ENCODE measurements at regions not wholly inside any gene's neighbourhood (a gene's known extent, or its start where the extent isn't known, plus 50 kb on each side); places are given as distances from the start of the nearest gene placed in this dataset.

GRCh38 chr18:71431689-71432088, 1112.5 kb downstream of the CBLN2 start:
- TF ChIP-seq EGR1 (IDR thresholded peaks at IDR 0.05) (no peak), TCF12 (IDR thresholded peaks at IDR 0.05; ENCODE audit: low read depth) (no peak), FOXM1 (IDR thresholded peaks at IDR 0.05; ENCODE audit: borderline replicate concordance, low read depth) (no peak), CEBPB (IDR thresholded peaks at IDR 0.05) (no peak), MAX (IDR thresholded peaks at IDR 0.05) (no peak), RAD21 (IDR thresholded peaks at IDR 0.05; ENCODE audit: low read depth) (no peak), YY1 (IDR thresholded peaks at IDR 0.05; ENCODE audit: low read depth) (no peak), ZBTB7A (IDR thresholded peaks at IDR 0.05; ENCODE audit: low read depth) (no peak), TAF1 (IDR thresholded peaks at IDR 0.05; ENCODE audit: low read depth) (no peak), CREB1 (IDR thresholded peaks at IDR 0.05; ENCODE audit: low read depth) (no peak), TEAD4 (IDR thresholded peaks at IDR 0.05) (no peak), EP300 (IDR thresholded peaks at IDR 0.05; ENCODE audit: borderline replicate concordance) (no peak), NFIC (IDR thresholded peaks at IDR 0.05) (no peak)
- TF ChIP-seq, protein P1, sequence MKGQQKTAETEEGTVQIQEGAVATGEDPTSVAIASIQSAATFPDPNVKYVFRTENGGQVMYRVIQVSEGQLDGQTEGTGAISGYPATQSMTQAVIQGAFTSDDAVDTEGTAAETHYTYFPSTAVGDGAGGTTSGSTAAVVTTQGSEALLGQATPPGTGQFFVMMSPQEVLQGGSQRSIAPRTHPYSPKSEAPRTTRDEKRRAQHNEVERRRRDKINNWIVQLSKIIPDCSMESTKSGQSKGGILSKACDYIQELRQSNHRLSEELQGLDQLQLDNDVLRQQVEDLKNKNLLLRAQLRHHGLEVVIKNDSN (IDR thresholded peaks at IDR 0.05): no peak
- TF ChIP-seq, protein P2, sequence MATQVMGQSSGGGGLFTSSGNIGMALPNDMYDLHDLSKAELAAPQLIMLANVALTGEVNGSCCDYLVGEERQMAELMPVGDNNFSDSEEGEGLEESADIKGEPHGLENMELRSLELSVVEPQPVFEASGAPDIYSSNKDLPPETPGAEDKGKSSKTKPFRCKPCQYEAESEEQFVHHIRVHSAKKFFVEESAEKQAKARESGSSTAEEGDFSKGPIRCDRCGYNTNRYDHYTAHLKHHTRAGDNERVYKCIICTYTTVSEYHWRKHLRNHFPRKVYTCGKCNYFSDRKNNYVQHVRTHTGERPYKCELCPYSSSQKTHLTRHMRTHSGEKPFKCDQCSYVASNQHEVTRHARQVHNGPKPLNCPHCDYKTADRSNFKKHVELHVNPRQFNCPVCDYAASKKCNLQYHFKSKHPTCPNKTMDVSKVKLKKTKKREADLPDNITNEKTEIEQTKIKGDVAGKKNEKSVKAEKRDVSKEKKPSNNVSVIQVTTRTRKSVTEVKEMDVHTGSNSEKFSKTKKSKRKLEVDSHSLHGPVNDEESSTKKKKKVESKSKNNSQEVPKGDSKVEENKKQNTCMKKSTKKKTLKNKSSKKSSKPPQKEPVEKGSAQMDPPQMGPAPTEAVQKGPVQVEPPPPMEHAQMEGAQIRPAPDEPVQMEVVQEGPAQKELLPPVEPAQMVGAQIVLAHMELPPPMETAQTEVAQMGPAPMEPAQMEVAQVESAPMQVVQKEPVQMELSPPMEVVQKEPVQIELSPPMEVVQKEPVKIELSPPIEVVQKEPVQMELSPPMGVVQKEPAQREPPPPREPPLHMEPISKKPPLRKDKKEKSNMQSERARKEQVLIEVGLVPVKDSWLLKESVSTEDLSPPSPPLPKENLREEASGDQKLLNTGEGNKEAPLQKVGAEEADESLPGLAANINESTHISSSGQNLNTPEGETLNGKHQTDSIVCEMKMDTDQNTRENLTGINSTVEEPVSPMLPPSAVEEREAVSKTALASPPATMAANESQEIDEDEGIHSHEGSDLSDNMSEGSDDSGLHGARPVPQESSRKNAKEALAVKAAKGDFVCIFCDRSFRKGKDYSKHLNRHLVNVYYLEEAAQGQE (IDR thresholded peaks at IDR 0.05; ENCODE audit: low read depth): no peak

DNA sequence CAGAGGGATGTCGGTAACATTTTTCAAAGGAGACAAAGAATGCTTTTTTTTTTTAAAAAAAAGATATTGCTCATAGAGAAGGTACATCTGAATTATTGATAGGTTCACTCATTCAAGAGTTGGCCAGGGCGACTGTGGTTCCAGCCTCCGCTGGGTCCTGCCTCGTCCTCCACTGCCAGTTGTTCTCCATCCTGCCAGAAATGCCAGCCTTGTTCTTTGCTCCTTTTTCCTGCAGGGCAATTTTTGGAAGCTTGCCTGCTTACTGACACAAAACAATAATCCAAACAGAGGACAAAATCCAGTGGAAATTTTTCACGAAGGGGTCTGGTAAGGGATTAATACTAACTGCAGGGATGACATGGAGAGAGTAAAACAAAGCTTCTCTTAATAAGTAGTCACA, 1113.0 kb downstream of the CBLN2 start:
- TF ChIP-seq EGR1 (IDR thresholded peaks at IDR 0.05) (no peak), TAF1 (IDR thresholded peaks at IDR 0.05; ENCODE audit: low read depth) (no peak), CREB1 (IDR thresholded peaks at IDR 0.05; ENCODE audit: low read depth) (no peak), ZBTB7A (IDR thresholded peaks at IDR 0.05; ENCODE audit: low read depth) (no peak), YY1 (IDR thresholded peaks at IDR 0.05; ENCODE audit: low read depth) (no peak), NFIC (IDR thresholded peaks at IDR 0.05) (no peak), MAX (IDR thresholded peaks at IDR 0.05) (no peak), TCF12 (IDR thresholded peaks at IDR 0.05; ENCODE audit: low read depth) (no peak), CEBPB (IDR thresholded peaks at IDR 0.05) (no peak), TEAD4 (IDR thresholded peaks at IDR 0.05) (no peak), FOXM1 (IDR thresholded peaks at IDR 0.05; ENCODE audit: borderline replicate concordance, low read depth) (no peak), EP300 (IDR thresholded peaks at IDR 0.05; ENCODE audit: borderline replicate concordance) (no peak), RAD21 (IDR thresholded peaks at IDR 0.05; ENCODE audit: low read depth) (no peak)
- TF ChIP-seq, protein P2 (IDR thresholded peaks at IDR 0.05; ENCODE audit: low read depth): no peak
- TF ChIP-seq, protein P1 (IDR thresholded peaks at IDR 0.05): no peak

DNA sequence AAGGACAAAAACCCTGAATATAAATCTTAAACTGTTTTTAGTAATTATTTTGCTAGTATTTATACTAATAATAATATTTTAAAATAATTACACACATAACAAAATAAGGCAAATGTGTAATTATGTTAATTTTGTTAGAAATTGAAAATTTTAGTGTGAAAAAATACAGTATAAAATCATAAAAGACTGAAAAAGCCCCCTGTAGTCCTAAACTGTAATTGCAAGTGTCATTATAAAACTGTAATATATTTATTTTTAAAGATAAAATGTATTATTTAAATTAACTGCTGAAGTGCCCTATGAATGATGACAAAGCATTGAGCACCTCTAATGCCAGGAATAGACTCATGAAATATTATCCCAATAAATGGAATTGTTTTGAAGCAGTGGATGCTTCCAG, 1117.7 kb downstream of the CBLN2 start:
- no peak for TF ChIP-seq EP300 (IDR thresholded peaks at IDR 0.05; ENCODE audit: borderline replicate concordance)
- no peak for TF ChIP-seq TCF12 (IDR thresholded peaks at IDR 0.05; ENCODE audit: low read depth)
- no peak for TF ChIP-seq RAD21 (IDR thresholded peaks at IDR 0.05; ENCODE audit: low read depth)
- no peak for TF ChIP-seq TEAD4 (IDR thresholded peaks at IDR 0.05)
- TF ChIP-seq, protein P1 (IDR thresholded peaks at IDR 0.05): no peak
- no peak for TF ChIP-seq TAF1 (IDR thresholded peaks at IDR 0.05; ENCODE audit: low read depth)
- TF ChIP-seq MAX (IDR thresholded peaks at IDR 0.05): no peak
- TF ChIP-seq CREB1 (IDR thresholded peaks at IDR 0.05; ENCODE audit: low read depth): no peak
- no peak for TF ChIP-seq NFIC (IDR thresholded peaks at IDR 0.05)
- TF ChIP-seq, protein P2 (IDR thresholded peaks at IDR 0.05; ENCODE audit: low read depth): no peak
- TF ChIP-seq EGR1 (IDR thresholded peaks at IDR 0.05): no peak
- TF ChIP-seq CEBPB (IDR thresholded peaks at IDR 0.05): no peak

Measured in Ishikawa (cell line).